Cardiac muscle cell (in vitro differentiated cells and primary cell): ENCODE measurements at regions not wholly inside any gene's neighbourhood (a gene's known extent, or its start where the extent isn't known, plus 50 kb on each side); places are given as distances from the start of the nearest gene placed in this dataset.
"Not testable (repeated sequence)": the region's sequence is repeated elsewhere in the genome, so short reads cannot be mapped to it uniquely, and the experiment has no call there.

ENCODE experiments used
- DNase-seq, 2 donors: peaks; one replicate each; pipeline versions ENCODE4 v3.0.0 to v3.0.0-alpha.2; 2010 to 2017; ENCODE audit warnings: low read depth in 1 of 2, low spot score in 1 of 2
- H3K27ac ChIP-seq: fragments of 200-600 bp; sonication (generic); 2 replicates; pipeline ENCODE4 v1.5.1; 2016
- H3K27me3 ChIP-seq: fragments of 200-600 bp; sonication (generic); 2 replicates; pipeline ENCODE4 v1.6.0; 2016; ENCODE audit warnings: control low read depth
- H3K36me3 ChIP-seq: fragments of 200-600 bp; sonication (generic); 2 replicates; pipeline ENCODE4 v1.5.1; 2016; ENCODE audit warnings: control low read depth
- H3K4me1 ChIP-seq: fragments of 200-600 bp; sonication (generic); 2 replicates; pipeline ENCODE4 v1.8.1; 2017; ENCODE audit warnings: low read depth, mild to moderate bottlenecking, mixed run types
- H3K4me3 ChIP-seq: fragments of 200-600 bp; sonication (generic); 2 replicates; pipeline ENCODE4 v1.5.1; 2016; ENCODE audit warnings: mild to moderate bottlenecking
- H3K9me3 ChIP-seq: fragments of 200-600 bp; sonication (generic); 2 replicates; pipeline ENCODE4 v1.5.1; 2017; ENCODE audit warnings: low read depth, mild to moderate bottlenecking, control low read depth
- CTCF ChIP-seq: IDR thresholded peaks from 2 replicates; pipeline ENCODE4 v1.5.1; 2012; ENCODE audit warnings: low read depth, mild to moderate bottlenecking, low read length

GRCh38 chr12:4191642-4192041 lies 81.9 kb upstream of the CCND2 start:
- TF ChIP-seq CTCF = no peak
- Histone ChIP-seq H3K27ac (no peak overlapping the region), H3K27me3 (no peaks in the 10 kb centered on the region), H3K4me1 (no peaks in the 10 kb centered on the region), H3K4me3 (no peak overlapping the region), H3K9me3 (no peaks in the 10 kb centered on the region), H3K36me3 (no peaks in the 10 kb centered on the region)
- no peak for DNase-seq

GRCh38 chr12:4191149-4191548 lies 82.4 kb upstream of the CCND2 start:
- Histone ChIP-seq H3K4me1 (no peaks in the 10 kb centered on the region), H3K36me3 (no peaks in the 10 kb centered on the region), H3K9me3 (no peaks in the 10 kb centered on the region), H3K27ac (no peak overlapping the region), H3K4me3 (no peak overlapping the region), H3K27me3 (no peaks in the 10 kb centered on the region)
- TF ChIP-seq CTCF = no peak
- no peak for DNase-seq

- H3K27me3 ChIP-seq = no peaks in the 10 kb centered on the region
- H3K4me3 ChIP-seq = no peak overlapping the region
- TF ChIP-seq CTCF = no peak
- no peak for DNase-seq
- H3K4me1 ChIP-seq = no peaks in the 10 kb centered on the region
- no peaks in the 10 kb centered on the region for H3K36me3 ChIP-seq
- H3K9me3 ChIP-seq = no peaks in the 10 kb centered on the region
- H3K27ac ChIP-seq = no peak overlapping the region
These were observed 83.0 kb upstream of the CCND2 start for GRCh38 chr12:4190366-4191063.

GRCh38 chr12:4189721-4190120 lies 83.8 kb upstream of the CCND2 start:
- Histone ChIP-seq H3K4me3 (no peak overlapping the region), H3K27ac (no peak overlapping the region), H3K36me3 (no peaks in the 10 kb centered on the region), H3K9me3 (no peaks in the 10 kb centered on the region), H3K27me3 (no peaks in the 10 kb centered on the region), H3K4me1 (no peaks in the 10 kb centered on the region)
- no peak for DNase-seq
- TF ChIP-seq CTCF = no peak

- no peak for DNase-seq
- Histone ChIP-seq H3K4me1 (no peaks in the 10 kb centered on the region), H3K9me3 (no peaks in the 10 kb centered on the region), H3K36me3 (no peaks in the 10 kb centered on the region), H3K27ac (no peak overlapping the region), H3K4me3 (no peak overlapping the region), H3K27me3 (no peaks in the 10 kb centered on the region)
- TF ChIP-seq CTCF = no peak
These were observed 85.6 kb upstream of the CCND2 start for GRCh38 chr12:4187916-4188315.

GRCh38 chr12:4187315-4187714 lies 86.2 kb upstream of the CCND2 start:
- H3K4me1 ChIP-seq, DNase-seq, H3K27me3 ChIP-seq, H3K27ac ChIP-seq, H3K9me3 ChIP-seq, H3K4me3 ChIP-seq, H3K36me3 ChIP-seq: not testable (repeated sequence)
